ENCODE measurements at regions not wholly inside any gene's neighbourhood (a gene's known extent, or its start where the extent isn't known, plus 50 kb on each side); places are given as distances from the start of the nearest gene placed in this dataset.
"Not testable (repeated sequence)": the region's sequence is repeated elsewhere in the genome, so short reads cannot be mapped to it uniquely, and the experiment has no call there.

- H3K27ac ChIP-seq (ENCODE audit: low read depth, low read length): no peak overlapping the region
- no peaks in the 10 kb centered on the region for H3K9me3 ChIP-seq (ENCODE audit: control insufficient read depth, insufficient read depth, low read length)
- POLR2A ChIA-PET: no interaction called here
- no peak overlapping the region for H3K4me3 ChIP-seq (ENCODE audit: low read depth, low read length)
- no peak for DNase-seq (ENCODE audit: low read depth, low spot score)
- CTCF ChIA-PET: no interaction called here
- H3K27me3 ChIP-seq (ENCODE audit: control insufficient read depth, insufficient read depth, low read length): no peaks in the 10 kb centered on the region
- no peak for TF ChIP-seq CTCF (IDR thresholded peaks at IDR 0.05; ENCODE audit: low read depth, low read length)
These were observed 1096.5 kb downstream of the FSCB start for GRCh38 chr14:43410631-43411030.

- DNase-seq (ENCODE audit: low read depth, low spot score): no peak
- ChIA-PET POLR2A (no interaction called here), CTCF (no interaction called here)
- Histone ChIP-seq H3K4me3 (ENCODE audit: low read depth, low read length) (no peak overlapping the region), H3K27me3 (ENCODE audit: control insufficient read depth, insufficient read depth, low read length) (no peaks in the 10 kb centered on the region), H3K27ac (ENCODE audit: low read depth, low read length) (no peak overlapping the region), H3K9me3 (ENCODE audit: control insufficient read depth, insufficient read depth, low read length) (no peaks in the 10 kb centered on the region)
- TF ChIP-seq CTCF (IDR thresholded peaks at IDR 0.05; ENCODE audit: low read depth, low read length): no peak
These were observed 1098.6 kb downstream of the FSCB start for GRCh38 chr14:43408472-43408871.

- no peak for DNase-seq (ENCODE audit: low read depth, low spot score)
- no peak for TF ChIP-seq CTCF (IDR thresholded peaks at IDR 0.05; ENCODE audit: low read depth, low read length)
- POLR2A ChIA-PET: no interaction called here
- Histone ChIP-seq H3K27ac (ENCODE audit: low read depth, low read length) (no peak overlapping the region), H3K4me3 (ENCODE audit: low read depth, low read length) (no peak overlapping the region), H3K9me3 (ENCODE audit: control insufficient read depth, insufficient read depth, low read length) (no peaks in the 10 kb centered on the region), H3K27me3 (ENCODE audit: control insufficient read depth, insufficient read depth, low read length) (no peaks in the 10 kb centered on the region)
- CTCF ChIA-PET: no interaction called here
These were observed 1099.4 kb downstream of the FSCB start for GRCh38 chr14:43407706-43408105.

- H3K27me3 ChIP-seq (ENCODE audit: control insufficient read depth, insufficient read depth, low read length): no peaks in the 10 kb centered on the region
- POLR2A ChIA-PET: no interaction called here
- no peak overlapping the region for H3K4me3 ChIP-seq (ENCODE audit: low read depth, low read length)
- H3K9me3 ChIP-seq (ENCODE audit: control insufficient read depth, insufficient read depth, low read length): no peaks in the 10 kb centered on the region
- no peak for DNase-seq (ENCODE audit: low read depth, low spot score)
- no peak overlapping the region for H3K27ac ChIP-seq (ENCODE audit: low read depth, low read length)
- CTCF ChIA-PET: no interaction called here
- TF ChIP-seq CTCF (IDR thresholded peaks at IDR 0.05; ENCODE audit: low read depth, low read length): no peak
These were observed 1100.2 kb downstream of the FSCB start for GRCh38 chr14:43406931-43407330.

- POLR2A ChIA-PET: no interaction called here
- TF ChIP-seq CTCF (IDR thresholded peaks at IDR 0.05; ENCODE audit: low read depth, low read length): no peak
- CTCF ChIA-PET: no interaction called here
- H3K27ac ChIP-seq (ENCODE audit: low read depth, low read length): no peak overlapping the region
- no peaks in the 10 kb centered on the region for H3K9me3 ChIP-seq (ENCODE audit: control insufficient read depth, insufficient read depth, low read length)
- no peak for DNase-seq (ENCODE audit: low read depth, low spot score)
- H3K4me3 ChIP-seq (ENCODE audit: low read depth, low read length): no peak overlapping the region
- no peaks in the 10 kb centered on the region for H3K27me3 ChIP-seq (ENCODE audit: control insufficient read depth, insufficient read depth, low read length)
These were observed 1107.8 kb downstream of the FSCB start for GRCh38 chr14:43399289-43399688.

GRCh38 chr14:43370565-43370896 is 1136.6 kb downstream of the FSCB start:
- H3K27ac ChIP-seq (ENCODE audit: low read depth, low read length); H3K27me3 ChIP-seq (ENCODE audit: control insufficient read depth, insufficient read depth, low read length); H3K4me3 ChIP-seq (ENCODE audit: low read depth, low read length); POLR2A ChIA-PET; CTCF ChIA-PET; H3K9me3 ChIP-seq (ENCODE audit: control insufficient read depth, insufficient read depth, low read length); DNase-seq (ENCODE audit: low read depth, low spot score): not testable (repeated sequence)

Measured in AG04450 (cell line).